ENCODE measurements at regions not wholly inside any gene's neighbourhood (a gene's known extent, or its start where the extent isn't known, plus 50 kb on each side); places are given as distances from the start of the nearest gene placed in this dataset.

GRCh38 chrX:64843224-64843623 is 133.0 kb downstream of the ZC4H2 start:
- Histone ChIP-seq H3K9me3 (ENCODE audit: control insufficient read depth in 4 of 4, low read length in 3 of 4) (no peaks in the 10 kb centered on the region), H3K27me3 (ENCODE audit: control insufficient read depth in 4 of 4, insufficient read depth in 4 of 4, low read length in 3 of 4) (no peaks in the 10 kb centered on the region), H3K27ac (ENCODE audit: low read depth in 1 of 2, low read length in 2 of 2) (no peak overlapping the region), H3K9ac (ENCODE audit: low read depth in 1 of 2, low read length in 2 of 2) (no peak overlapping the region), H3K4me3 (ENCODE audit: low read depth in 1 of 3, low read length in 3 of 3) (no peak overlapping the region), H3K36me3 (ENCODE audit: control insufficient read depth in 4 of 4, insufficient read depth in 3 of 4, low read depth in 1 of 4, low read length in 3 of 4) (no peaks in the 10 kb centered on the region), H3K4me1 (ENCODE audit: control insufficient read depth in 4 of 4, insufficient read depth in 4 of 4, low read length in 3 of 4) (no peaks in the 10 kb centered on the region)
- no peak for TF ChIP-seq ATF3 (IDR thresholded peaks at IDR 0.05)
- no peak for TF ChIP-seq NR2F2 (IDR thresholded peaks at IDR 0.05)
- no peak for TF ChIP-seq FOXA2 (IDR thresholded peaks at IDR 0.05)
- TF ChIP-seq SP1 (IDR thresholded peaks at IDR 0.05), result no peak
- no peak for TF ChIP-seq CTCF (IDR thresholded peaks at IDR 0.05; ENCODE audit: low read depth, low read length, missing input control)
- TF ChIP-seq HNF4A (conservative IDR thresholded peaks at IDR 0.05), result no peak
- no peak for TF ChIP-seq ZBTB33 (IDR thresholded peaks at IDR 0.05)
- TF ChIP-seq REST (IDR thresholded peaks at IDR 0.05), result no peak
- no peak for TF ChIP-seq GABPA (IDR thresholded peaks at IDR 0.05 in 1 of 2, conservative IDR thresholded peaks at IDR 0.05 in 1 of 2)
- no peak for TF ChIP-seq RAD21 (IDR thresholded peaks at IDR 0.05)
- TF ChIP-seq RXRA (IDR thresholded peaks at IDR 0.05), result no peak
- TF ChIP-seq HNF4G (IDR thresholded peaks at IDR 0.05), result no peak
- no peak for TF ChIP-seq MAX (IDR thresholded peaks at IDR 0.05)
- TF ChIP-seq YY1 (IDR thresholded peaks at IDR 0.05), result no peak
- no peak for TF ChIP-seq JUND (IDR thresholded peaks at IDR 0.05)
- TF ChIP-seq FOXA1 (IDR thresholded peaks at IDR 0.05), result no peak
- WGBS, result 64% methylated on average over 1 of the region's 1 CpG
- DNase-seq (ENCODE audit: low spot score), result no peak

GRCh38 chrX:64842492-64842891 is 133.8 kb downstream of the ZC4H2 start:
- Histone ChIP-seq H3K27ac (ENCODE audit: low read depth in 1 of 2, low read length in 2 of 2) (no peak overlapping the region), H3K9ac (ENCODE audit: low read depth in 1 of 2, low read length in 2 of 2) (no peak overlapping the region), H3K27me3 (ENCODE audit: control insufficient read depth in 4 of 4, insufficient read depth in 4 of 4, low read length in 3 of 4) (no peaks in the 10 kb centered on the region), H3K36me3 (ENCODE audit: control insufficient read depth in 4 of 4, insufficient read depth in 3 of 4, low read depth in 1 of 4, low read length in 3 of 4) (no peaks in the 10 kb centered on the region), H3K9me3 (ENCODE audit: control insufficient read depth in 4 of 4, low read length in 3 of 4) (no peaks in the 10 kb centered on the region), H3K4me3 (ENCODE audit: low read depth in 1 of 3, low read length in 3 of 3) (no peak overlapping the region), H3K4me1 (ENCODE audit: control insufficient read depth in 4 of 4, insufficient read depth in 4 of 4, low read length in 3 of 4) (no peaks in the 10 kb centered on the region)
- 80% methylated on average over 4 of the region's 4 CpGs for WGBS
- no peak for DNase-seq (ENCODE audit: low spot score)
- no peak for TF ChIP-seq REST (IDR thresholded peaks at IDR 0.05)
- no peak for TF ChIP-seq MAX (IDR thresholded peaks at IDR 0.05)
- TF ChIP-seq ATF3 (IDR thresholded peaks at IDR 0.05), result no peak
- no peak for TF ChIP-seq HNF4A (conservative IDR thresholded peaks at IDR 0.05)
- TF ChIP-seq GABPA (IDR thresholded peaks at IDR 0.05 in 1 of 2, conservative IDR thresholded peaks at IDR 0.05 in 1 of 2), result no peak
- no peak for TF ChIP-seq CTCF (IDR thresholded peaks at IDR 0.05; ENCODE audit: low read depth, low read length, missing input control)
- no peak for TF ChIP-seq FOXA2 (IDR thresholded peaks at IDR 0.05)
- no peak for TF ChIP-seq RAD21 (IDR thresholded peaks at IDR 0.05)
- TF ChIP-seq FOXA1 (IDR thresholded peaks at IDR 0.05), result no peak
- TF ChIP-seq YY1 (IDR thresholded peaks at IDR 0.05), result no peak
